Caco-2 (cell line): ENCODE measurements at regions not wholly inside any gene's neighbourhood (a gene's known extent, or its start where the extent isn't known, plus 50 kb on each side); places are given as distances from the start of the nearest gene placed in this dataset.
"Not testable (repeated sequence)": the region's sequence is repeated elsewhere in the genome, so short reads cannot be mapped to it uniquely, and the experiment has no call there.

Experiments used
- BruUV-seq: library from RNA; stranded (reverse); fragments of 400-500 nt; replicated peaks from 2 replicates; lab custom pipeline; 2021; lab: Mats Ljungman, UMichigan
- CTCF ChIA-PET: fragments of 300-600 bp; sonication (Branson Sonifier 250); formaldehyde crosslinking; loops from one replicate; lab custom pipeline; 2022; ENCODE audit warnings: antibody characterized with exemption; lab: Charles Lee
- POLR2A ChIA-PET: fragments of 300-600 bp; sonication (Branson Sonifier 250); formaldehyde crosslinking; loops from one replicate; lab custom pipeline; 2022; ENCODE audit warnings: antibody characterized with exemption; lab: Charles Lee
- DNase-seq, 2 experiments: peaks; one replicate each; pipeline versions ENCODE4 v3.0.0 to v3.0.0-alpha.2; 2020 to 2022
- H3K27me3 ChIP-seq: replicated peaks from 2 replicates; pipeline ENCODE4 v1.6.0; 2011; ENCODE audit warnings: low read length; ENCODE audit not compliant: control insufficient read depth, insufficient read depth
- H3K36me3 ChIP-seq: 2 replicates; pipeline ENCODE4 v1.5.1; 2011; ENCODE audit warnings: low read length; ENCODE audit not compliant: control insufficient read depth, insufficient read depth
- H3K4me1 ChIP-seq: fragments of 250-450 bp; sonication (Bioruptor Pico); 2 replicates; pipeline ENCODE4 v1.5.1; 2020; ENCODE audit warnings: mild to moderate bottlenecking
- H3K4me3 ChIP-seq: 2 replicates; pipeline ENCODE4 v1.5.1; 2011; ENCODE audit warnings: low read depth, mild to moderate bottlenecking, control low read depth, low read length
- H3K9me3 ChIP-seq: fragments of 250-450 bp; sonication (Bioruptor Pico); 2 replicates; pipeline ENCODE4 v1.5.1; 2020; ENCODE audit warnings: mild to moderate bottlenecking, moderate library complexity
- H3K27ac Mint-ChIP-seq: one replicate; pipeline ENCODE4 v1.8.0; 2022; ENCODE audit warnings: mixed read lengths; ENCODE audit not compliant: unreplicated experiment
- H3K27me3 Mint-ChIP-seq: one replicate; pipeline ENCODE4 v1.8.0; 2022; ENCODE audit warnings: mixed read lengths; ENCODE audit not compliant: insufficient read depth, unreplicated experiment
- H3K36me3 Mint-ChIP-seq: one replicate; pipeline ENCODE4 v1.8.0; 2022; ENCODE audit warnings: mild to moderate bottlenecking, mixed read lengths; ENCODE audit not compliant: insufficient read depth, unreplicated experiment
- H3K4me1 Mint-ChIP-seq: one replicate; pipeline ENCODE4 v1.8.0; 2022; ENCODE audit warnings: low read depth, mixed read lengths; ENCODE audit not compliant: unreplicated experiment
- H3K4me3 Mint-ChIP-seq: one replicate; pipeline ENCODE4 v1.8.0; 2022; ENCODE audit warnings: mild to moderate bottlenecking, moderate library complexity, mixed read lengths; ENCODE audit not compliant: unreplicated experiment
- H3K9me3 Mint-ChIP-seq: one replicate; pipeline ENCODE4 v1.8.0; 2022; ENCODE audit warnings: mixed read lengths; ENCODE audit not compliant: unreplicated experiment
- intact Hi-C: fragments of 100-400 bp; cut with micrococcal nuclease; formaldehyde crosslinking; loops from one replicate; pipeline ENCODE4 v1.10.0; 2022; ENCODE audit not compliant: unreplicated experiment
- TF ChIP-seq, protein P1 (sequence below), 2 experiments: fragments of 200-600 bp in 1 of 2; IDR thresholded peaks; 1 replicate in 1 of 2; 2 replicates in 1 of 2; pipeline versions ENCODE4 v1.5.1 to v1.8.0; 2011 to 2022; ENCODE audit warnings: antibody characterized with exemption in 1 of 2, control low read depth in 1 of 2, inconsistent platforms in 1 of 2, low read depth in 1 of 2, low read length in 1 of 2, mild to moderate bottlenecking in 1 of 2, moderate library complexity in 1 of 2; ENCODE audit not compliant: insufficient read depth in 1 of 2, severe bottlenecking in 1 of 2, unreplicated experiment in 1 of 2

DNA sequence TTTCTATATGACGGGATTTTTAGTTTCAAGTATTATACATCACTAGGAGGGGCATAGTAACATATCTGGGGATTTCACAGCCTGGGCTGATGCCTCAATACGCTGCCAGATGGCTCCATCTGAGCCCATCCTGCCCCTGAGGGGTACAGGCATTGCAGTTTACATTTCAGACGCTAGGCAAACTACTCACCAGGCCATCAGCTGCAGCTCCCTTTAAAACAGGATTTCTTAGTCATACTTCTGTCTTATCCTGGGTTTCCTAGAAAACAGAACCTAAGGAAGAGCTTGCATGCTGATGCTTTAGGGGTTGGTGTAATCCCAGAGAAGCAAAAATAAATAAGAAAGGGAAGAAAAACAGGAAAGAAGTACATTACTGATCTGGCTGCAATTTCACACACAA is 372.8 kb upstream of the PIK3R1 start:
- Mint-ChIP-seq H3K9me3 (no peaks in the 10 kb centered on the region), H3K27me3 (no peaks in the 10 kb centered on the region), H3K4me3 (no peak overlapping the region), H3K4me1 (no peaks in the 10 kb centered on the region), H3K36me3 (no peaks in the 10 kb centered on the region), H3K27ac (no peak overlapping the region)
- DNase-seq = no peak
- intact Hi-C loops = no loop called here
- CTCF ChIA-PET = interaction anchor here (0.6 kb wide), 1 partner anchor 208 kb away, joined by 5 read pairs; no protein-coding TSS in a partner anchor
- TF ChIP-seq, protein P1, sequence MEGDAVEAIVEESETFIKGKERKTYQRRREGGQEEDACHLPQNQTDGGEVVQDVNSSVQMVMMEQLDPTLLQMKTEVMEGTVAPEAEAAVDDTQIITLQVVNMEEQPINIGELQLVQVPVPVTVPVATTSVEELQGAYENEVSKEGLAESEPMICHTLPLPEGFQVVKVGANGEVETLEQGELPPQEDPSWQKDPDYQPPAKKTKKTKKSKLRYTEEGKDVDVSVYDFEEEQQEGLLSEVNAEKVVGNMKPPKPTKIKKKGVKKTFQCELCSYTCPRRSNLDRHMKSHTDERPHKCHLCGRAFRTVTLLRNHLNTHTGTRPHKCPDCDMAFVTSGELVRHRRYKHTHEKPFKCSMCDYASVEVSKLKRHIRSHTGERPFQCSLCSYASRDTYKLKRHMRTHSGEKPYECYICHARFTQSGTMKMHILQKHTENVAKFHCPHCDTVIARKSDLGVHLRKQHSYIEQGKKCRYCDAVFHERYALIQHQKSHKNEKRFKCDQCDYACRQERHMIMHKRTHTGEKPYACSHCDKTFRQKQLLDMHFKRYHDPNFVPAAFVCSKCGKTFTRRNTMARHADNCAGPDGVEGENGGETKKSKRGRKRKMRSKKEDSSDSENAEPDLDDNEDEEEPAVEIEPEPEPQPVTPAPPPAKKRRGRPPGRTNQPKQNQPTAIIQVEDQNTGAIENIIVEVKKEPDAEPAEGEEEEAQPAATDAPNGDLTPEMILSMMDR (IDR thresholded peaks at IDR 0.05; ENCODE audit: insufficient read depth in 1 of 2, low read depth in 1 of 2, low read length in 1 of 2, severe bottlenecking in 1 of 2, unreplicated experiment in 1 of 2) = no peak
- H3K27me3 ChIP-seq = no peaks in the 10 kb centered on the region
- no peak overlapping the region for H3K4me3 ChIP-seq
- H3K4me1 ChIP-seq = no peaks in the 10 kb centered on the region
- no peaks in the 10 kb centered on the region for H3K36me3 ChIP-seq
- BruUV-seq = no TSS peak
- H3K9me3 ChIP-seq = no peaks in the 10 kb centered on the region
- POLR2A ChIA-PET = no interaction called here

DNA sequence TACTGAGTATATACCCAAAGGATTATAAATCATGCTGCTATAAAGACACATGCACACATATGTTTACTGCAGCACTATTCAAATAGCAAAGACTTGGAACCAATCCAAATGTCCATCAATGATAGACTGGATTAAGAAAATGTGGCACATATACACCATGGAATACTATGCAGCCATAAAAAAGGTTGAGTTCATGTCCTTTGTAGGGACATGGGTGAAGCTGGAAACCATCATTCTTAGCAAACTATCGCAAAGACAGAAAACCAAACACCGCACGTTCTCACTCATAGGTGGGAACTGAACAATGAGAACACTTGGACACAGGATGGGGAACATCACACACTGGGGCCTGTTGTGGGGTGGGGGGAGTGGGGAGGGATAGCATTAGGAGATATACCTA is 378.3 kb upstream of the PIK3R1 start:
- DNase-seq, BruUV-seq, H3K36me3 Mint-ChIP-seq, H3K9me3 ChIP-seq, H3K27ac Mint-ChIP-seq, CTCF ChIA-PET, H3K27me3 Mint-ChIP-seq, H3K36me3 ChIP-seq, H3K4me1 Mint-ChIP-seq, H3K27me3 ChIP-seq, H3K4me3 ChIP-seq, intact Hi-C loops, H3K4me1 ChIP-seq, POLR2A ChIA-PET, H3K4me3 Mint-ChIP-seq: not testable (repeated sequence)
- H3K9me3 Mint-ChIP-seq = peaks cover 13% of the 10 kb centered on the region

DNA sequence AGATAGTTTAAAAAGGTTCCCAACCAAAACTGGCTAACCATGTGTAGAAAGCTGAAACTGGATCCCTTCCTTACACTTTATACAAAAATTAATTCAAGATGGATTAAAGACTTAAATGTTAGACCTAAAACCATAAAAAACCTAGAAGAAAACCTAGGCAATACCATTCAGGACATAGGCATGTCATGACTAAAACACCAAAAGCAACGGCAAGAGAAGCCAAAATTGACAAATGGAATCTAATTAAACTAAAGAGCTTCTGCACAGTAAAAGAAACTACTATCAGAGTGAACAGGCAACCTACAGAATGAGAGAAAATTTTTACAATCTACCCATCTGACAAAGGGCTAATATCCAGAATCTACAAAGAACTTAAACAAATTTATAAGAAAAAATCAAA is 379.1 kb upstream of the PIK3R1 start:
- H3K4me1 ChIP-seq, H3K9me3 ChIP-seq, H3K4me3 ChIP-seq, H3K36me3 ChIP-seq, DNase-seq, H3K27ac Mint-ChIP-seq, H3K4me3 Mint-ChIP-seq, H3K27me3 ChIP-seq, BruUV-seq, POLR2A ChIA-PET, H3K27me3 Mint-ChIP-seq, intact Hi-C loops, H3K36me3 Mint-ChIP-seq, CTCF ChIA-PET, H3K4me1 Mint-ChIP-seq: not testable (repeated sequence)
- peaks cover 13% of the 10 kb centered on the region for H3K9me3 Mint-ChIP-seq

DNA sequence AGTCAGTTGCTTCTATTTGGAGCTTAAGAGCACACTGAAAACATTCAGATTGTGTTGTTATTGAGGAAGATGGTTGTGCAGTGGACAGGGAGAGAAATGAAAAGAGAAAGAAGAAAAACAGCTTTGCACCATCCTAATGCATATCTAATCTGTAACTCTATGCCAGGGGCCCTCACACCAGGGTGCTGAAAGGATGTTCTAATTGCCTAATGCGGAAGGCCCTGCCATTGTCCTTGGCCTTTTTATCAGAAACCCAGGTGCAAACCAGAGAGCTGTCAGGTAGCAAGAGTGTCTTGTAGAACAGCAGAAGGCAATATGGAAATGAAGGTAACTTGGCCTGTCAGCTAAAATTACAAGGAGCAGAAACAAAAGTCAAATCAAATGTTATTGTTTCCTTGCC is 384.5 kb upstream of the PIK3R1 start:
- no peaks in the 10 kb centered on the region for H3K36me3 Mint-ChIP-seq
- intact Hi-C loops = no loop called here
- ChIA-PET CTCF (no interaction called here), POLR2A (no interaction called here)
- BruUV-seq = no TSS peak
- H3K9me3 Mint-ChIP-seq = peaks cover 8% of the 10 kb centered on the region
- no peaks in the 10 kb centered on the region for H3K27me3 ChIP-seq
- H3K9me3 ChIP-seq = no peaks in the 10 kb centered on the region
- H3K4me3 ChIP-seq = no peak overlapping the region
- H3K36me3 ChIP-seq = no peaks in the 10 kb centered on the region
- no peak for DNase-seq
- H3K4me3 Mint-ChIP-seq = no peak overlapping the region
- H3K27me3 Mint-ChIP-seq = no peaks in the 10 kb centered on the region
- peaks cover 5% of the 10 kb centered on the region; the same call in 1 of the 2 replicates for H3K4me1 ChIP-seq
- TF ChIP-seq, protein P1 (IDR thresholded peaks at IDR 0.05; ENCODE audit: insufficient read depth in 1 of 2, low read depth in 1 of 2, low read length in 1 of 2, severe bottlenecking in 1 of 2, unreplicated experiment in 1 of 2) = no peak
- H3K27ac Mint-ChIP-seq = no peak overlapping the region
- H3K4me1 Mint-ChIP-seq = peaks cover 6% of the 10 kb centered on the region
